ENCODE measurements at regions not wholly inside any gene's neighbourhood (a gene's known extent, or its start where the extent isn't known, plus 50 kb on each side); places are given as distances from the start of the nearest gene placed in this dataset.

GRCh38 chr1:222165629-222166028, 382.3 kb downstream of the HHIPL2 start:
- DNase-seq = no peak

DNA sequence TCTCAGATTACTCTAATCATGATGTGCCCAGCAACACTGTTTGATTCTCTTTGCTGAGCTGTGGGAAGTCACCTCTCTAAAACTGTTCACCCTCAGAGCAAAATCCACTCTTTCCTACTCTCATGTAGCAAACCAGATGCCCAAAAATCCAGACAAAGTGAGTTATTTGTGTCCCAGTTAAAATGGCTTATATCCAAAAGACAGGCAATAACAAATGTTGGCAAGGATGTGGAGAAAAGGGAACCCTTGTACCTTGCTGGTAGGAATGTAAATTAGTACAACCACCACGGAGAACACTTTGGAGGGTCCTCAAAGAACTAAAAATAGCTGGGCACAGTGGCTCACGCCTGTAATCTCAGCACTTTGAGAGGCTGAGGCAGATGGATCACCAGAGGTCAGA, 384.0 kb downstream of the HHIPL2 start:
- DNase-seq = no peak

- no peak for DNase-seq
Measured at GRCh38 chr1:222161676-222162075, 386.2 kb downstream of the HHIPL2 start.

GRCh38 chr1:222157612-222158011, 390.3 kb downstream of the HHIPL2 start:
- no peak for DNase-seq

GRCh38 chr1:222140206-222140605, 398.3 kb upstream of the DUSP10 start:
- DNase-seq = no peak

GRCh38 chr1:222138095-222138494, 396.2 kb upstream of the DUSP10 start:
- DNase-seq = no peak

- no peak for DNase-seq
Measured at GRCh38 chr1:222136869-222137268, 395.0 kb upstream of the DUSP10 start.

DNA sequence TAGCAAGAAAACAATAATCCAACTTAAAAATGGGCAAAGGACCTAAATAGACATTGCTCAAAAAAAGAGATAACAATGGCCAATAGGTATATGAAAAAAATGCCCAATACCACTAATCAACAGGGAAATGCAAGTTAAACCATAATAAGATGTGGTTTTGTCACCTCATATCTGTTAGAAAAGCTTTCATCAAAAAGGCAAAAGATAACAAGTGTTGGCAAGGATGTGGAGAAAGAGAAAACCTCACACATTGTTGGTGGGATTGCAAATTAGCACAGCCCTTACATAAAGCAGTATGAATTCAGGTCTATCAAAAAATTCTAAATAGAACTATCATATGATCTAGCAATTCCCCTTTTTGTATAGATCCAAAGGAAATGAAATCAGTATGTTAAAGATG, 387.2 kb upstream of the DUSP10 start:
- no peak for DNase-seq

DNA sequence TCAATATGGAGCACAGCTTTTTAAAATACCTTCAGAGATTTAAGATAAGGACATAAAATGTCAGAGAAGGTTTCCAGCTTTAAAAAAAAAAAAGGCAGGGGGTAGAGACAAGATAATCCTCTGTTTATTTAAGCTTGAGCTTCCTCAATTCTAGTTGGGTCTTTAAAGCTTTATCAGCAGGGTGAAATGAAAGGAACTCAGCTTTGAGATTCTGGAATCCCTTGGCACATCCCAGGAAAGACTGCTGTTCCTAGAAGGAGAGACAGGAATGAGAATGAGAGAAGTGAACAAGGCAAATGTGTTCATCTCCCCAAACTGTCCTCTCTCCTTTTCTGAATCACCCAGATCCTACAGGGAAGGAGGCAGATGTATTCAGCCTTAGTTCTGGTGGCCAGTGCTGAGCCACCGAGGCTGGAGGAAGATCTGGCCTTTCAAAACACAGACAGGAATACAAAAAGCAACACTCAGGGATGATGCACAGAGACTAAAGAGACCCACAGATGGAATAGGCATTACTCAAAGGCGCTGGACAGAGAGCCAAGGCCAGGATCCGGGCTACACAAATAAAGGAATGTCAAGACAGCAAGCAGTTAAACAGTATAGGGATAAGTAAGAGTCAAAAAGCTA, 385.8 kb upstream of the DUSP10 start:
- no peak for DNase-seq

- no peak for DNase-seq
Measured at GRCh38 chr1:222127096-222127495, 385.2 kb upstream of the DUSP10 start.

- DNase-seq = no peak
Measured at GRCh38 chr1:222126052-222126451, 384.2 kb upstream of the DUSP10 start.

DNA sequence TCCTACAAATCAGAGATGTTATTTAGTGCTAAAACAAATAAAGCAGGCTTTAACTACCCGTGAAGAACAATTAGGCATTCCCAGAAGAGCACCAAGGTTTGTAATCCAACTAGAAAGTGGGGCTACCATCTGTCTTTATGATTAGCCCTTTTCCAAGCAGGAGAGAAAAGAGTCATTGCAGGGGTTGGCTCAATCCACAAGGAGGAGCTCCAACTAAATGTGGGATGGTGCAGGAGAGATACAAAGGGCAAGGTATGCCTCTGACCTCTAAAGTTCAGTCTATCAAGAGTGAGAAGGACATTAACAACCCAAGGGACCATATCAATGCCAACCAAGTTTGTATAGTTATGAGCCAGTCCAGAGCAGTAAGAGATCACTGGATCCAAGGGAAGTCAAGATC, 382.7 kb upstream of the DUSP10 start:
- DNase-seq = no peak

DNA sequence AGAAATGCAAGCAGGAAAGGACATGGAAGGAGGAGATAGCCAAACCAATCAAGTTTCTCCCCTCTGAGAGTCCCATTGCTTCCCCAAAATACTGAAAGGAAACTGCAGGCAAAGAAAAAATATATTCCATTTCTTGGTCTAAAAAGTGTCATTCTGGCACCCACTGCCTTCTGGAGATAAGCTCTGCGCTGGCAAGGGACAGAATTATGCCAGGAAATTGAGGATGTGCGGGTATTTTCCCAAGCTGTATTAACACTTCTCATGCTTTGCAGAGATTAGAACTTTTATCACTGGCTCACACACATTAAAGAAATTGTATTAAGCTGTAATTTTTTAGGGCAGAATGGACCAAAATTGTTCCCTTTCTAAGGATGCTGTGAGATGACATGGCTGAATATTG, 381.2 kb upstream of the DUSP10 start:
- no peak for DNase-seq

DNA sequence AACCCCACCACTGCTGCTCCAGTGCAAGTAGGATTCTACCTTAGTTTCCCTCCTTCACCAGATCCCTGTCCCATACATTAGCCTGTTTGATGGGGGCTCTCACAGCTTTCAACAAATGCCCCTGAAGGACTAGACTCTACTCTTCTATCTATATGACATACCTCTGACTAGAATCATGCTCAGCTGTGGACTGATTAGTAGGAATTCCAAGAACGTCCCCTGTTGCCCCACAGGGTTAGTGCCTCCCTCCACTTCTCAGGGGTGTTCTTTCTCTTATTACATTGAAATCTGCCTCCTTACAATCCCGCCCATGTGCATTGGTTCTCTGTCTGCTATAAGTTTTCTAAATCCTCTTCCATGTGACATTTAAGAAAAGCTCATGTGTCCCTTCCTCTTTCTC, 375.9 kb upstream of the DUSP10 start:
- no peak for DNase-seq

GRCh38 chr1:222114536-222115156, 372.8 kb upstream of the DUSP10 start:
- no peak for DNase-seq

GRCh38 chr1:222109836-222110235, 367.9 kb upstream of the DUSP10 start:
- DNase-seq = no peak

- no peak for DNase-seq
Measured at GRCh38 chr1:222107975-222108374, 366.1 kb upstream of the DUSP10 start.

DNA sequence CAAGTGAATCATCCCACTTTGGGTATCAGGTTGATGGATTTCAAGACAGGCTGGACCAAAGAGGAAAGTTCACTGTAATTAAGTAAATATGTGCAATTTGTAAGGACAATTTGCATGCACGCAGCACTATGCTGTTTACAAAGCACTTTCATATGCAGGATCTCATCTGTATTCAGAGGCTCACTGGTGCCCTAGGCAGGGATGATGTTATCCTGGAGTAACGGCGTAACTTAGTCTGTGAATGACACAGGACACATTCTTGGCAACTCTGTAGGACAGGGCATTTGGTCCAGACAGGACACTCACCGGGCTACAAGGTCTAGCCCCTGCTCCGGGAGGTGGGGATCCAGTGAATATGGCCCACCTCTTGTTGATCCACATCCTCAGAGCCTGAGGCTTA, 365.4 kb upstream of the DUSP10 start:
- DNase-seq = no peak

GRCh38 chr1:222106377-222106776, 364.5 kb upstream of the DUSP10 start:
- no peak for DNase-seq

- no peak for DNase-seq
Measured at GRCh38 chr1:222105861-222106260, 364.0 kb upstream of the DUSP10 start.

- DNase-seq = no peak
Measured at GRCh38 chr1:222105393-222105737, 363.5 kb upstream of the DUSP10 start.

DNA sequence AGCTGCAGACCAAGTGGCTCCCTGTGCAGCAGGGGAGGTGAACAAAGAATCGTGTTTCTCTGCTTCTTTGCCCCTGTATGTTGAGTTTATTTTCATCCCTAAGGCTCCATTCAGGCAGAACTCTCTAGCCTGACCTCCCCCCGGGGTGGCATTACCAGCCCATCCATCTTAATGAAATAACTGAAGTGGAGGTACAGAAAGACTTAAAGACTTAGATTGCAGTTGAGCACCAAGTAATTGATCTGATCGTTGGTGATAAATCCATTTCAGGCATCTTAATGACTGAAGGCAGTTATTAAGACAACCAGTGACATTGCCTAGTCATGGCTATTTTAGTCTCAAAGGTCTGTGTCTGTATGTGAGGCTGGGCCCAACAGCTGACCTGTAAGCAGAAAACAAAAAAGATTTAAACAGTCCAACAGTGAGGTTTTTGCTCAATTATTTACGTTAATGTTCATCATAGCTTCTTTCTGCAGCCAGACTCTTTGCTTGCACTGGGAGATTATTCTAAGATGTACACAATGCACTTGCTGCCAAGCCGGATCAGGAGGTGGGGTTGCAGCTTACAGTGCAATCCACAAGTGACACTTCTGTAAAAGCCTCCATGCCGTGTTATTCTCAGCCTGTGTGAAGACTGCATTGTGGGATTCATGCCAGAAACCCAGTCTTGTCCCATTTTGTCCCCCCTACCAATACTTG, 363.0 kb upstream of the DUSP10 start:
- DNase-seq = no peak

DNA sequence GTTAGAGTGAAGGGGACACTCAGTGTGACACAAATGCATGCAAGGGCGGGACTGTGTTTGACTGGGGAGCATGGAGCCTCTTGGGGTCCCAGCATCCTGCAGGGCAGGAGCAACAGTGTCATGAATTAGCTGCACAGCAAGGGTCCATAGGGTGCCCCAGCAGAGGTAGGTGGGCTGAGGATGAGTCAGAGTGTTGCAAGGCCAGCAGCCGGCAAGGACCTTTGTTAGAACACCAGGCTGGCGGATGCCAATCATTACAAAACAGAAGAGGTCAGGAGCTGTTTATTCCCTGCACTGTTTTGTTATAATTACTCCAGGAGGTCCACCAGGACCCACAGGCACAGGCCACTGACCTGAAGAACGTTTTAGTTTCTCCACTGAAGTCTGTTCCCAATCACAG, 362.2 kb upstream of the DUSP10 start:
- no peak for DNase-seq

- DNase-seq = no peak
Measured at GRCh38 chr1:222099746-222100145, 357.9 kb upstream of the DUSP10 start.

GRCh38 chr1:222098404-222098803, 356.5 kb upstream of the DUSP10 start:
- DNase-seq = no peak

All from CD4-positive, alpha-beta T cell treated with Interferon gamma for 1 hour (primary cell).